T-helper 2 cell (primary cell): ENCODE measurements at regions not wholly inside any gene's neighbourhood (a gene's known extent, or its start where the extent isn't known, plus 50 kb on each side); places are given as distances from the start of the nearest gene placed in this dataset.
A peak's percentile ranks its signal among the peaks of the same experiment; 100 is the strongest.
"Not testable (repeated sequence)": the region's sequence is repeated elsewhere in the genome, so short reads cannot be mapped to it uniquely, and the experiment has no call there.

Experiments used
- DNase-seq, 5 experiments: peaks; one replicate each; pipeline versions ENCODE4 v3.0.0 to v3.0.0-alpha.2; 2012 to 2022

DNA sequence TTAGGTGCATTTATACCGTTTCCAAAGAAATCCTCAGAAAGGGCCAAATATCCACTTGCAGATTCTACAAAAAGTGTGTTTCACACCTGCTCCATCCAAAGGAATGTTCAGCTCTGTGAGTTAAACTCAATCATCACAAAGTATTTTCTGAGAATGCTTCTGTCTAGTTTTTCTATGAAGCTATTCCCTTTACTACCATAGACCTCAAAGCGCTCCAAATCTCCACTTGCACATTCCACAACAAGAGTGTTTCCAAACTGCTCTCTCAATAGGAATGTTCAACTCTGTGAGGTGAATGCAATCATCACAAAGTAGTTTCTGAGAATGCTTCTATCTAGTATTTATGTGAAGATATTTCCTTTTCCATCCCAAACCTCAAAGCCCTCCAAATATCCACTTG, 412.7 kb upstream of the WSB1 start:
- DNase-seq: not testable (repeated sequence)

- DNase-seq: not testable (repeated sequence)
Measured at GRCh38 chr17:26882097-26882761, 411.7 kb upstream of the WSB1 start.

DNA sequence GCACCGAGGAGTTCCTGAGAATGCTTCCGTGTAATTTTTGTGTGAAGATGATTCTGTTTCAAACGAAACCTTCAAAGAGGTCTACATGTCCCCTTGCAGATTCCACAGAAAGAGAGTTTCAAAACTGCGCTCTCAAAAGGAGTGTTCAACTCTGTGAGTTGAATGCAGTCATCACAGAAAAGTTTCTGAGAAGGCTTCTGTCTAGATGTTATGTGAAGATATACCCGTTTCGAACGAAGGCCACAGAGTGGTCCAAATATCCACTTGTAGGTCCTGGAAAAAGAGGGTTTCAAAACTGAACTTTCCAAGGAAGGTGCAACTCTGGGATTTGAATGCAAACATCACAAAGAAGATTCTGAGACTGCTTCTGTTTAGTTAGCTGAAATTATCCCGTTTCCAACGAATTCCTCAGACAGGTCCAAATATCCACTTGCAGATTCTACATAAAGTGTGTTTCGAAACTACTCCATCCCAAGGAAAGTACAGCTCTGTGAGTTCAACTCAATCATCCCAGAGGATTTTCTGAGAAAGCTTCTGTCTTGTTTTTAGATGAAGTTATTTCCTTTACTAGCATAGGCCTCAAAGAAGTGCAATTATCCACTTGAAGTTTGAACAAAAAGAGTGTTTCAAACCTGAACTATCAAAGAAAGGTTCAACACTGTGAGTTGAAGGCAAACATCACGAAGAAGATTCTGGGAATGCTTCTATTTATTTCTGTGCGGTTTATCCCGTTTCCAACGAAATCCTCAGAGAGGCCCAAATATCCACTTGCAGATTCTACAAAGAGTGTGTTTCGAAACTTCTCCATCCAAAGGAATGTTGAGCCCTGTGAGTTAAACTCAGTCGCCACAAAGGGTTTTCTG, 409.8 kb upstream of the WSB1 start:
- DNase-seq: not testable (repeated sequence)

GRCh38 chr17:26884741-26885059, 409.2 kb upstream of the WSB1 start:
- DNase-seq: not testable (repeated sequence)

GRCh38 chr17:26885244-26885970, 408.5 kb upstream of the WSB1 start:
- peak in 1 of 5 experiments; percentile 55 for DNase-seq
